ENCODE measurements at regions not wholly inside any gene's neighbourhood (a gene's known extent, or its start where the extent isn't known, plus 50 kb on each side); places are given as distances from the start of the nearest gene placed in this dataset.

- intact Hi-C loops (cut with DNase I; ENCODE audit: low total_unique reads) = no loop called here
- H3K4me3 ChIP-seq = no peak overlapping the region
- no peaks in the 10 kb centered on the region for H3K36me3 ChIP-seq
- no peak for DNase-seq
- no peaks in the 10 kb centered on the region for H3K27me3 ChIP-seq
- H3K9me3 ChIP-seq = no peaks in the 10 kb centered on the region
- H3K4me1 ChIP-seq = no peaks in the 10 kb centered on the region
- no peak overlapping the region for H3K27ac ChIP-seq
- TF ChIP-seq POLR2A (IDR thresholded peaks at IDR 0.05) = no peak
- TF ChIP-seq, protein P1, sequence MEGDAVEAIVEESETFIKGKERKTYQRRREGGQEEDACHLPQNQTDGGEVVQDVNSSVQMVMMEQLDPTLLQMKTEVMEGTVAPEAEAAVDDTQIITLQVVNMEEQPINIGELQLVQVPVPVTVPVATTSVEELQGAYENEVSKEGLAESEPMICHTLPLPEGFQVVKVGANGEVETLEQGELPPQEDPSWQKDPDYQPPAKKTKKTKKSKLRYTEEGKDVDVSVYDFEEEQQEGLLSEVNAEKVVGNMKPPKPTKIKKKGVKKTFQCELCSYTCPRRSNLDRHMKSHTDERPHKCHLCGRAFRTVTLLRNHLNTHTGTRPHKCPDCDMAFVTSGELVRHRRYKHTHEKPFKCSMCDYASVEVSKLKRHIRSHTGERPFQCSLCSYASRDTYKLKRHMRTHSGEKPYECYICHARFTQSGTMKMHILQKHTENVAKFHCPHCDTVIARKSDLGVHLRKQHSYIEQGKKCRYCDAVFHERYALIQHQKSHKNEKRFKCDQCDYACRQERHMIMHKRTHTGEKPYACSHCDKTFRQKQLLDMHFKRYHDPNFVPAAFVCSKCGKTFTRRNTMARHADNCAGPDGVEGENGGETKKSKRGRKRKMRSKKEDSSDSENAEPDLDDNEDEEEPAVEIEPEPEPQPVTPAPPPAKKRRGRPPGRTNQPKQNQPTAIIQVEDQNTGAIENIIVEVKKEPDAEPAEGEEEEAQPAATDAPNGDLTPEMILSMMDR (IDR thresholded peaks at IDR 0.05) = no peak
Measured at GRCh38 chr13:58018020-58018419, 386.5 kb downstream of the PCDH17 start.

DNA sequence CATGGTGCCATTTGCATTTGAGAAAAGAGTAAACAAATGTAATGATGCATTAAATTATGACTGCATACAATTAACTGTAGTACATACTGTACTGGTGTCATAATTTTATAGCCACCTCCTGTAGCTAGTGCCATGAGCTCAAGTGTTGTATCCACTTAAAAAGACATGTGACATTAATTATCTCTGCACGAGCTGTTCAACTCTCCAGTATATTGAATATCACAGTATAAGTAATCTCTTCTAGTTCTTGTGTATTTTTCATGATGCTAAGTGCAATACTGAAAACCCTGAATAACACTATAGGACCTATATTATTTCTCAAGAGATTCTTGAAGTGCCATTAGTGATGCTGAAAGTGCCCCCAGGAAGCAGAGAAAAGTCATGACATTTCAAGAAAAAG, 387.3 kb downstream of the PCDH17 start:
- no peak for TF ChIP-seq POLR2A (IDR thresholded peaks at IDR 0.05)
- TF ChIP-seq, protein P1 (IDR thresholded peaks at IDR 0.05) = no peak
- Histone ChIP-seq H3K27ac (no peak overlapping the region), H3K36me3 (no peaks in the 10 kb centered on the region), H3K4me3 (no peak overlapping the region), H3K4me1 (no peaks in the 10 kb centered on the region), H3K9me3 (peaks cover 0 to 3% of the 10 kb centered on the region in 2 donors), H3K27me3 (no peaks in the 10 kb centered on the region)
- intact Hi-C loops (cut with DNase I; ENCODE audit: low total_unique reads) = no loop called here
- no peak for DNase-seq

- no peaks in the 10 kb centered on the region for H3K36me3 ChIP-seq
- TF ChIP-seq, protein P1 (IDR thresholded peaks at IDR 0.05) = no peak
- TF ChIP-seq POLR2A (IDR thresholded peaks at IDR 0.05) = no peak
- no peak overlapping the region for H3K4me3 ChIP-seq
- DNase-seq = no peak
- intact Hi-C loops (cut with DNase I; ENCODE audit: low total_unique reads) = no loop called here
- H3K4me1 ChIP-seq = no peaks in the 10 kb centered on the region
- no peak overlapping the region for H3K27ac ChIP-seq
- peaks cover 0 to 3% of the 10 kb centered on the region in 2 donors for H3K9me3 ChIP-seq
- H3K27me3 ChIP-seq = no peaks in the 10 kb centered on the region
Measured at GRCh38 chr13:58024103-58024502, 392.6 kb downstream of the PCDH17 start.

GRCh38 chr13:58025821-58026220, 394.3 kb downstream of the PCDH17 start:
- H3K27me3 ChIP-seq = no peaks in the 10 kb centered on the region
- intact Hi-C loops (cut with DNase I; ENCODE audit: low total_unique reads) = no loop called here
- DNase-seq = no peak
- peaks cover 0 to 3% of the 10 kb centered on the region in 2 donors for H3K9me3 ChIP-seq
- H3K36me3 ChIP-seq = no peaks in the 10 kb centered on the region
- no peak overlapping the region for H3K27ac ChIP-seq
- H3K4me1 ChIP-seq = no peaks in the 10 kb centered on the region
- H3K4me3 ChIP-seq = no peak overlapping the region
- TF ChIP-seq POLR2A (IDR thresholded peaks at IDR 0.05) = no peak
- TF ChIP-seq, protein P1 (IDR thresholded peaks at IDR 0.05) = no peak

DNA sequence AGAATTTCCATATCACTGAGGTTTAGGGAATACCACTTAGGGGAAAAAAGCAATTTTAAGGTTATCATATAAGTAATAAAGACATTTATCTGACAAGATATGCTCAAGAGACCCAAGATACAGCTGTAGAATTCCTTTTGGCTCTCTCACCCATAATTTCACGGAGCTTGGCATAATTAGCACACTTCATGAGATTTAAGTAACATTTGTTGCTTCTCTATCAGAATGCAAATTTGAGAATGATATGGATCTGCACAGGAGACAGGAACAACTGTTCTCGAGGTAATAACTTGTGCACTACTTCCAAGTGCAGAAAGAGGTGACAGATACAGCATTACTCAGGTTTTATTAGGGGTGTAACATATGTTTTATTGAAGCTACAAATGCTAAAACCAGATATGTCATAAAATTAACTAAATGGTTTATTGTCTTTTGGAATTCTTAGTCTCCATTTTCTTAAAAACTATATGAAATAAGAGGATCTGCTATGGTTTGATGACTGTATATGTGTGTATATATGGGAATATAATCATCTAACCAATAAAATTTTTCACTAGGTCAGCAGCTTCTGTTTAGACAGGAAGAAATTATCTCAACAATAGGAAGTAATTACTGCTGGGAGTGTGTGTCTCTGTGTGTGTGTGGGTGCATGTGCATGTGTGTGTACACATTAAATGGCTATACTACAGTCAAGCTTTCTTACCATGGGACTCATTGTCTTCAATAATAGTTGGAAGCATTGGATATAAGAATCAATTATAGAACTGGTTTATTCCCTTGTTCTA, 401.3 kb downstream of the PCDH17 start:
- Histone ChIP-seq H3K4me1 (no peaks in the 10 kb centered on the region), H3K27ac (no peak overlapping the region), H3K4me3 (no peak overlapping the region), H3K27me3 (no peaks in the 10 kb centered on the region), H3K36me3 (peaks cover 0 to 3% of the 10 kb centered on the region in 2 donors), H3K9me3 (no peaks in the 10 kb centered on the region)
- intact Hi-C loops (cut with DNase I; ENCODE audit: low total_unique reads) = no loop called here
- TF ChIP-seq POLR2A (IDR thresholded peaks at IDR 0.05) = no peak
- TF ChIP-seq, protein P1 (IDR thresholded peaks at IDR 0.05) = no peak
- DNase-seq = no peak
